HEK293 (cell line): ENCODE measurements at regions not wholly inside any gene's neighbourhood (a gene's known extent, or its start where the extent isn't known, plus 50 kb on each side); places are given as distances from the start of the nearest gene placed in this dataset.

Experiments
- ATF2 ChIP-seq: fragments of 450-650 bp; formaldehyde crosslinking; IDR thresholded peaks from 2 replicates; pipeline ENCODE4 v1.5.1; 2016; ENCODE audit warnings: missing biosample characterization, missing genetic modification characterization, low read depth
- GLI2 ChIP-seq: fragments of 450-650 bp; formaldehyde crosslinking; IDR thresholded peaks from 2 replicates; pipeline ENCODE4; 2017; ENCODE audit warnings: missing biosample characterization, missing genetic modification characterization, low read depth, borderline replicate concordance
- GLI4 ChIP-seq: fragments of 450-650 bp; formaldehyde crosslinking; IDR thresholded peaks from 2 replicates; pipeline ENCODE4 v1.5.1; 2016; ENCODE audit warnings: missing biosample characterization, missing genetic modification characterization
- KLF10 ChIP-seq: fragments of 450-650 bp; IDR thresholded peaks from 2 replicates; pipeline ENCODE4 v1.5.1; 2018; ENCODE audit warnings: missing biosample characterization, mild to moderate bottlenecking, missing genetic modification characterization
- KLF17 ChIP-seq: fragments of 450-650 bp; formaldehyde crosslinking; IDR thresholded peaks from 2 replicates; pipeline ENCODE4 v1.5.1; 2016; ENCODE audit warnings: missing biosample characterization, missing genetic modification characterization
- KLF8 ChIP-seq: fragments of 450-650 bp; formaldehyde crosslinking; IDR thresholded peaks from 2 replicates; pipeline ENCODE4 v1.5.1; 2016; ENCODE audit warnings: missing biosample characterization, missing genetic modification characterization
- RBAK ChIP-seq: fragments of 450-650 bp; formaldehyde crosslinking; IDR thresholded peaks from 2 replicates; pipeline ENCODE4 v1.5.1; 2016; ENCODE audit warnings: missing biosample characterization, missing genetic modification characterization
- SALL2 ChIP-seq: fragments of 450-650 bp; formaldehyde crosslinking; IDR thresholded peaks from 2 replicates; pipeline ENCODE4 v1.5.0; 2017; ENCODE audit warnings: missing biosample characterization, mild to moderate bottlenecking, missing genetic modification characterization, borderline replicate concordance
- SP2 ChIP-seq: fragments of 450-650 bp; formaldehyde crosslinking; IDR thresholded peaks from 2 replicates; pipeline ENCODE4 v1.5.1; 2016; ENCODE audit warnings: missing biosample characterization, missing genetic modification characterization
- SP3 ChIP-seq: fragments of 450-650 bp; formaldehyde crosslinking; IDR thresholded peaks from 2 replicates; pipeline ENCODE4 v1.5.1; 2016; ENCODE audit warnings: missing biosample characterization, missing genetic modification characterization
- ZBTB1 ChIP-seq: fragments of 450-650 bp; formaldehyde crosslinking; IDR thresholded peaks from 2 replicates; pipeline ENCODE4 v1.5.1; 2016; ENCODE audit warnings: missing biosample characterization, missing genetic modification characterization
- ZBTB17 ChIP-seq: fragments of 450-650 bp; formaldehyde crosslinking; IDR thresholded peaks from 2 replicates; pipeline ENCODE4 v1.5.1; 2016; ENCODE audit warnings: missing biosample characterization, missing genetic modification characterization
- ZFP41 ChIP-seq: fragments of 450-650 bp; formaldehyde crosslinking; IDR thresholded peaks from 2 replicates; pipeline ENCODE4 v1.5.1; 2016; ENCODE audit warnings: missing biosample characterization, missing genetic modification characterization, borderline replicate concordance
- ZNF112 ChIP-seq: fragments of 450-650 bp; formaldehyde crosslinking; IDR thresholded peaks from 2 replicates; pipeline ENCODE4 v1.5.0; 2017; ENCODE audit warnings: missing biosample characterization, missing genetic modification characterization
- ZNF146 ChIP-seq: fragments of 450-650 bp; formaldehyde crosslinking; IDR thresholded peaks from 2 replicates; pipeline ENCODE4 v1.5.1; 2016; ENCODE audit warnings: missing biosample characterization, missing genetic modification characterization
- ZNF16 ChIP-seq: fragments of 450-650 bp; formaldehyde crosslinking; IDR thresholded peaks from 2 replicates; pipeline ENCODE4 v1.5.1; 2016; ENCODE audit warnings: low read depth, missing biosample characterization, missing genetic modification characterization
- ZNF184 ChIP-seq: fragments of 450-650 bp; IDR thresholded peaks from 2 replicates; pipeline ENCODE4 v1.5.1; 2018; ENCODE audit warnings: missing biosample characterization, mild to moderate bottlenecking, missing genetic modification characterization
- ZNF214 ChIP-seq: fragments of 450-650 bp; formaldehyde crosslinking; IDR thresholded peaks from 2 replicates; pipeline ENCODE4 v1.5.1; 2017; ENCODE audit warnings: missing biosample characterization, mild to moderate bottlenecking, missing genetic modification characterization, borderline replicate concordance
- ZNF24 ChIP-seq: fragments of 450-650 bp; formaldehyde crosslinking; IDR thresholded peaks from 2 replicates; pipeline ENCODE4 v1.5.1; 2016; ENCODE audit warnings: missing biosample characterization, missing genetic modification characterization
- ZNF311 ChIP-seq: fragments of 450-650 bp; formaldehyde crosslinking; IDR thresholded peaks from 2 replicates; pipeline ENCODE4 v1.5.1; 2017; ENCODE audit warnings: missing biosample characterization, missing genetic modification characterization, borderline replicate concordance
- ZNF350 ChIP-seq: fragments of 450-650 bp; formaldehyde crosslinking; IDR thresholded peaks from 2 replicates; pipeline ENCODE4 v1.5.0; 2017; ENCODE audit warnings: missing biosample characterization, mild to moderate bottlenecking, missing genetic modification characterization
- ZNF530 ChIP-seq: fragments of 450-650 bp; formaldehyde crosslinking; IDR thresholded peaks from 2 replicates; pipeline ENCODE4 v1.5.1; 2016; ENCODE audit warnings: low read depth, missing biosample characterization, missing genetic modification characterization
- ZNF548 ChIP-seq: fragments of 450-650 bp; formaldehyde crosslinking; IDR thresholded peaks from 2 replicates; pipeline ENCODE4 v1.5.1; 2016; ENCODE audit warnings: missing biosample characterization, missing genetic modification characterization
- ZNF585B ChIP-seq: fragments of 450-650 bp; formaldehyde crosslinking; IDR thresholded peaks from 2 replicates; pipeline ENCODE4 v1.5.1; 2016; ENCODE audit warnings: missing biosample characterization, missing genetic modification characterization
- ZNF600 ChIP-seq: fragments of 450-650 bp; formaldehyde crosslinking; IDR thresholded peaks from 2 replicates; pipeline ENCODE4 v1.5.1; 2016; ENCODE audit warnings: missing biosample characterization, missing genetic modification characterization
- ZNF664 ChIP-seq: fragments of 450-650 bp; formaldehyde crosslinking; IDR thresholded peaks from 2 replicates; pipeline ENCODE4 v1.5.1; 2016; ENCODE audit warnings: missing biosample characterization, missing genetic modification characterization
- ZNF707 ChIP-seq: fragments of 450-650 bp; formaldehyde crosslinking; IDR thresholded peaks from 2 replicates; pipeline ENCODE4 v1.5.1; 2016; ENCODE audit warnings: missing biosample characterization, missing genetic modification characterization
- ZNF785 ChIP-seq: fragments of 450-650 bp; formaldehyde crosslinking; IDR thresholded peaks from 2 replicates; pipeline ENCODE4 v1.5.1; 2016; ENCODE audit warnings: missing biosample characterization, missing genetic modification characterization
- ZSCAN18 ChIP-seq: fragments of 450-650 bp; formaldehyde crosslinking; IDR thresholded peaks from 2 replicates; pipeline ENCODE4 v1.5.1; 2016; ENCODE audit warnings: missing biosample characterization, missing genetic modification characterization
- TF ChIP-seq, protein P1 (sequence below): fragments of 450-650 bp; formaldehyde crosslinking; IDR thresholded peaks from 2 replicates; pipeline ENCODE4 v1.5.1; 2016; ENCODE audit warnings: missing biosample characterization, missing genetic modification characterization
- TF ChIP-seq, protein P2 (sequence below): fragments of 450-650 bp; formaldehyde crosslinking; IDR thresholded peaks from 2 replicates; pipeline ENCODE4 v1.5.1; 2016; ENCODE audit warnings: missing biosample characterization, missing genetic modification characterization
- TF ChIP-seq, protein P3 (sequence below): fragments of 450-650 bp; formaldehyde crosslinking; IDR thresholded peaks from 2 replicates; pipeline ENCODE4 v1.5.1; 2016; ENCODE audit warnings: missing biosample characterization, missing genetic modification characterization, low read depth

DNA sequence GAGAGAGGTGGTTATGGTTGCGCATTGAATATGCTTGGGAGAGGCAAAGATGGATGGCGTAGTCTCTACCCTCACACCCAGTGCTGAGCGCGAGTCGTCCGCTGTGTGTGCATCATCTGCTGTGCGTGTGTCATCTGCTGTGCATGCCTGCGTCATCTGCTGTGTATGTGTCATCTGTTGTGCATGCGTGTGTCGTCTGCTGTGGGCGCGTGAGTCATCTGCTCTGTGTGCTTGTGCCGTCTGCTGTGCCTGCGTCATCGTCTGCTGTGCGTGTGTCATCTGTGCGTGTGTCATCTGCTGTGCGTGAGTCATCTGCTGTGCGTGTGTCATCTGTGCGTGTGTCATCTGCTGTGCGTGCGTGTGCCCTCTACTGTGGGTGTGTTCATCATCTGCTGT is 68.0 kb upstream of the IRX4 start (continued):
- peak; percentile 100 for TF ChIP-seq KLF17
- TF ChIP-seq ZNF350 (tag by site-specific recombination): no peak
- TF ChIP-seq ZNF664 (tag by site-specific recombination): no peak
- peak; percentile 97 for TF ChIP-seq SP3 (tag by site-specific recombination)
- peak; percentile 100 for TF ChIP-seq GLI4 (tag by site-specific recombination)
- TF ChIP-seq ZNF112: peak; percentile 93
- peak; percentile 99 for TF ChIP-seq RBAK (tag by site-specific recombination)
- 0 out of 2 replicates have a peak, but pooled peaks have one; percentile 9 for TF ChIP-seq ZNF585B (tag by site-specific recombination)
- TF ChIP-seq ZBTB17 (tag by site-specific recombination): peak; percentile 92
- no peak for TF ChIP-seq ZFP41 (tag by site-specific recombination)
- TF ChIP-seq KLF10 (tag by site-specific recombination): no peak
- peak; percentile 98 for TF ChIP-seq ZNF311 (tag by site-specific recombination)
- peak; percentile 98 for TF ChIP-seq KLF8
- TF ChIP-seq ZNF146 (tag by site-specific recombination): peak; percentile 98
- TF ChIP-seq SALL2: peak; percentile 99
- TF ChIP-seq ZNF600 (tag by site-specific recombination): no peak
- peak; percentile 100 for TF ChIP-seq ZBTB1 (tag by site-specific recombination)
- no peak for TF ChIP-seq ZNF530 (tag by site-specific recombination)
- TF ChIP-seq ZNF548: peak; percentile 88
- peak; percentile 23; the same call in 1 of the 2 replicates for TF ChIP-seq ZNF16 (tag by site-specific recombination)
- TF ChIP-seq ZNF785 (tag by site-specific recombination): peak; percentile 99
- peak; percentile 70; the same call in 1 of the 2 replicates for TF ChIP-seq ZSCAN18 (tag by site-specific recombination)
- peak; percentile 65 for TF ChIP-seq SP2
- peak; percentile 81 for TF ChIP-seq ZNF707 (tag by site-specific recombination)
- TF ChIP-seq, protein P1, sequence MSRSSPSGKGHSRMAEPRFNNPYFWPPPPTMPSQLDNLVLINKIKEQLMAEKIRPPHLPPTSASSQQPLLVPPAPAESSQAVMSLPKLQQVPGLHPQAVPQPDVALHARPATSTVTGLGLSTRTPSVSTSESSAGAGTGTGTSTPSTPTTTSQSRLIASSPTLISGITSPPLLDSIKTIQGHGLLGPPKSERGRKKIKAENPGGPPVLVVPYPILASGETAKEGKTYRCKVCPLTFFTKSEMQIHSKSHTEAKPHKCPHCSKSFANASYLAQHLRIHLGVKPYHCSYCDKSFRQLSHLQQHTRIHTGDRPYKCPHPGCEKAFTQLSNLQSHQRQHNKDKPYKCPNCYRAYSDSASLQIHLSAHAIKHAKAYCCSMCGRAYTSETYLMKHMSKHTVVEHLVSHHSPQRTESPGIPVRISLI (tag by site-specific recombination): peak; percentile 97
- no peak for TF ChIP-seq GLI2 (tag by site-specific recombination)
- TF ChIP-seq, protein P2, sequence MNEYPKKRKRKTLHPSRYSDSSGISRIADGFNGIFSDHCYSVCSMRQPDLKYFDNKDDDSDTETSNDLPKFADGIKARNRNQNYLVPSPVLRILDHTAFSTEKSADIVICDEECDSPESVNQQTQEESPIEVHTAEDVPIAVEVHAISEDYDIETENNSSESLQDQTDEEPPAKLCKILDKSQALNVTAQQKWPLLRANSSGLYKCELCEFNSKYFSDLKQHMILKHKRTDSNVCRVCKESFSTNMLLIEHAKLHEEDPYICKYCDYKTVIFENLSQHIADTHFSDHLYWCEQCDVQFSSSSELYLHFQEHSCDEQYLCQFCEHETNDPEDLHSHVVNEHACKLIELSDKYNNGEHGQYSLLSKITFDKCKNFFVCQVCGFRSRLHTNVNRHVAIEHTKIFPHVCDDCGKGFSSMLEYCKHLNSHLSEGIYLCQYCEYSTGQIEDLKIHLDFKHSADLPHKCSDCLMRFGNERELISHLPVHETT (tag by site-specific recombination): peak; percentile 100
- TF ChIP-seq ZNF214: no peak
- TF ChIP-seq ZNF184 (tag by site-specific recombination): peak; percentile 91
- TF ChIP-seq ATF2 (tag by site-specific recombination): peak; percentile 96
- TF ChIP-seq, protein P3, sequence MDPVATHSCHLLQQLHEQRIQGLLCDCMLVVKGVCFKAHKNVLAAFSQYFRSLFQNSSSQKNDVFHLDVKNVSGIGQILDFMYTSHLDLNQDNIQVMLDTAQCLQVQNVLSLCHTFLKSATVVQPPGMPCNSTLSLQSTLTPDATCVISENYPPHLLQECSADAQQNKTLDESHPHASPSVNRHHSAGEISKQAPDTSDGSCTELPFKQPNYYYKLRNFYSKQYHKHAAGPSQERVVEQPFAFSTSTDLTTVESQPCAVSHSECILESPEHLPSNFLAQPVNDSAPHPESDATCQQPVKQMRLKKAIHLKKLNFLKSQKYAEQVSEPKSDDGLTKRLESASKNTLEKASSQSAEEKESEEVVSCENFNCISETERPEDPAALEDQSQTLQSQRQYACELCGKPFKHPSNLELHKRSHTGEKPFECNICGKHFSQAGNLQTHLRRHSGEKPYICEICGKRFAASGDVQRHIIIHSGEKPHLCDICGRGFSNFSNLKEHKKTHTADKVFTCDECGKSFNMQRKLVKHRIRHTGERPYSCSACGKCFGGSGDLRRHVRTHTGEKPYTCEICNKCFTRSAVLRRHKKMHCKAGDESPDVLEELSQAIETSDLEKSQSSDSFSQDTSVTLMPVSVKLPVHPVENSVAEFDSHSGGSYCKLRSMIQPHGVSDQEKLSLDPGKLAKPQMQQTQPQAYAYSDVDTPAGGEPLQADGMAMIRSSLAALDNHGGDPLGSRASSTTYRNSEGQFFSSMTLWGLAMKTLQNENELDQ (tag by site-specific recombination): no peak
- peak; percentile 99 for TF ChIP-seq ZNF24
